GM12892 (cell line): ENCODE measurements at regions not wholly inside any gene's neighbourhood (a gene's known extent, or its start where the extent isn't known, plus 50 kb on each side); places are given as distances from the start of the nearest gene placed in this dataset.

Source experiments
- POLR2A ChIP-seq: IDR thresholded peaks from 2 replicates; pipeline ENCODE4 v1.6.1; 2011; ENCODE audit warnings: low read depth, low read length, control low read depth
- POLR2AphosphoS5 ChIP-seq: IDR thresholded peaks from 2 replicates; pipeline ENCODE4 v1.6.1; 2011; ENCODE audit warnings: low read depth, low read length, control low read depth

DNA sequence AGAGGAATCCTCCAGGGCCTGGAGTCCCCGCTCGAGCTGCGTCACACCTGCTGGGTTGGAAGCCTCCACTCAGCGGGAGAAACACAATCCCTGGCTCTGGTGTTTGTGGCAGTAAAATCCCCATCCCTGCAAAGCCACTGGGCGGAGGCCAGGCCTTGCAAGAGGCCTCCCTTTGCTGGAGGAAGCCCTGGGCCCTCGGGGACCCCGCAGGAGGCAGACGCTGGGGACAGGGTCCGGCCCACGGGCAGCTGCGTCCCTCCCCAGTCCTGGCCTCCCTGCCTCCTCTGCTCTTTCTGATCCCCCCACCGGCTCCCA, 194.7 kb downstream of the BRD1 start:
- no peak for TF ChIP-seq POLR2AphosphoS5
- TF ChIP-seq POLR2A, result no peak
